ENCODE measurements at regions not wholly inside any gene's neighbourhood (a gene's known extent, or its start where the extent isn't known, plus 50 kb on each side); places are given as distances from the start of the nearest gene placed in this dataset.

DNA sequence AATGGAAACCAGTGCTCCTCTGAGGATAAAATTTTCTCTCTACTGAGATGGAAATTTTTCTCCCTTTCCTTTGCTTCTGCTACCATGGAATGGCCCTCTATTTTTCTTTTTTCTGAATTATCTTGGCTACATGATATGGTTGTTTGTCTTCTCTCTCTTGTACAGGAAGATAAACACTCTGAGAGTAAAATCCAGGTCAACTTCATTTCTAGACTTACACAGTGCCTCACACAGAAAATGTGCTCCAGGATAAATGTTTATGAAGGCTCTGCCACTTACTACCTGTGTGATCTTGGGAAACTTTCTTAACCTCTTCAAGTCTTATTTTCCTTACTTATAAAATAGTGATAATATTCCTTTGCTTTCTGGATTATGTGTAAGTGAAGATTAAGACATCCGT, 153.9 kb downstream of the PRELID2 start:
- TF ChIP-seq, protein P1, sequence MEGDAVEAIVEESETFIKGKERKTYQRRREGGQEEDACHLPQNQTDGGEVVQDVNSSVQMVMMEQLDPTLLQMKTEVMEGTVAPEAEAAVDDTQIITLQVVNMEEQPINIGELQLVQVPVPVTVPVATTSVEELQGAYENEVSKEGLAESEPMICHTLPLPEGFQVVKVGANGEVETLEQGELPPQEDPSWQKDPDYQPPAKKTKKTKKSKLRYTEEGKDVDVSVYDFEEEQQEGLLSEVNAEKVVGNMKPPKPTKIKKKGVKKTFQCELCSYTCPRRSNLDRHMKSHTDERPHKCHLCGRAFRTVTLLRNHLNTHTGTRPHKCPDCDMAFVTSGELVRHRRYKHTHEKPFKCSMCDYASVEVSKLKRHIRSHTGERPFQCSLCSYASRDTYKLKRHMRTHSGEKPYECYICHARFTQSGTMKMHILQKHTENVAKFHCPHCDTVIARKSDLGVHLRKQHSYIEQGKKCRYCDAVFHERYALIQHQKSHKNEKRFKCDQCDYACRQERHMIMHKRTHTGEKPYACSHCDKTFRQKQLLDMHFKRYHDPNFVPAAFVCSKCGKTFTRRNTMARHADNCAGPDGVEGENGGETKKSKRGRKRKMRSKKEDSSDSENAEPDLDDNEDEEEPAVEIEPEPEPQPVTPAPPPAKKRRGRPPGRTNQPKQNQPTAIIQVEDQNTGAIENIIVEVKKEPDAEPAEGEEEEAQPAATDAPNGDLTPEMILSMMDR (conservative IDR thresholded peaks at IDR 0.05; ENCODE audit: low read depth, low read length), result no peak
- TF ChIP-seq POLR2A (IDR thresholded peaks at IDR 0.05; ENCODE audit: low read depth, low read length), result no peak
- no peak for TF ChIP-seq RFX5 (IDR thresholded peaks at IDR 0.05; ENCODE audit: low read depth, low read length)
- no peak for TF ChIP-seq CEBPB (IDR thresholded peaks at IDR 0.05; ENCODE audit: low read depth, low read length)
- TF ChIP-seq BHLHE40 (IDR thresholded peaks at IDR 0.05; ENCODE audit: low read depth, low read length), result no peak
- TF ChIP-seq RCOR1 (IDR thresholded peaks at IDR 0.05; ENCODE audit: insufficient replicate concordance, low read length), result no peak
- TF ChIP-seq, protein P2, sequence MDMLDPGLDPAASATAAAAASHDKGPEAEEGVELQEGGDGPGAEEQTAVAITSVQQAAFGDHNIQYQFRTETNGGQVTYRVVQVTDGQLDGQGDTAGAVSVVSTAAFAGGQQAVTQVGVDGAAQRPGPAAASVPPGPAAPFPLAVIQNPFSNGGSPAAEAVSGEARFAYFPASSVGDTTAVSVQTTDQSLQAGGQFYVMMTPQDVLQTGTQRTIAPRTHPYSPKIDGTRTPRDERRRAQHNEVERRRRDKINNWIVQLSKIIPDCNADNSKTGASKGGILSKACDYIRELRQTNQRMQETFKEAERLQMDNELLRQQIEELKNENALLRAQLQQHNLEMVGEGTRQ (IDR thresholded peaks at IDR 0.05; ENCODE audit: low read depth, low read length), result no peak
- no peak for TF ChIP-seq MAFK (IDR thresholded peaks at IDR 0.05; ENCODE audit: low read depth, low read length)
- no peak for TF ChIP-seq CHD1 (IDR thresholded peaks at IDR 0.05; ENCODE audit: low read depth, low read length)
- no peak for TF ChIP-seq RAD21 (IDR thresholded peaks at IDR 0.05; ENCODE audit: low read length)
- no peak for TF ChIP-seq FOS (IDR thresholded peaks at IDR 0.05; ENCODE audit: low read depth, low read length)

Data from IMR-90 (cell line).